ENCODE measurements at regions not wholly inside any gene's neighbourhood (a gene's known extent, or its start where the extent isn't known, plus 50 kb on each side); places are given as distances from the start of the nearest gene placed in this dataset.
A peak's percentile ranks its signal among the peaks of the same experiment; 100 is the strongest.

GRCh38 chr5:72032788-72033187 lies 74.5 kb upstream of the MAP1B start:
- Histone ChIP-seq H3K4me3 (no peak overlapping the region), H3K27me3 (replicated peaks; ENCODE audit: insufficient read depth) (peaks cover 11% of the 10 kb centered on the region), H3K4me1 (ENCODE audit: insufficient read depth) (no peaks in the 10 kb centered on the region), H3K9ac (no peak overlapping the region), H3F3A (ENCODE audit: insufficient read depth) (no peaks in the 10 kb centered on the region), H3K9me2 (ENCODE audit: insufficient read depth) (no peaks in the 10 kb centered on the region), H3K4me2 (ENCODE audit: unreplicated experiment) (no peak overlapping the region), H3K27ac (no peak overlapping the region), H3K36me3 (ENCODE audit: low read depth) (no peaks in the 10 kb centered on the region), H3K9me3 (ENCODE audit: low read depth) (no peaks in the 10 kb centered on the region), H4K20me1 (ENCODE audit: insufficient read depth) (no peaks in the 10 kb centered on the region), H3K79me2 (ENCODE audit: insufficient read depth) (no peaks in the 10 kb centered on the region), H2AFZ (no peak overlapping the region)
- 43 to 54% methylated on average over 4 of the region's 4 CpGs for WGBS, 2 experiments (ENCODE audit: low coverage in 1 of 2, low lambda C conversion rate in 2 of 2, missing lambda C conversion rate in 2 of 2)
- in situ Hi-C loops (cut with MboI): no loop called here
- no peak for DNase-seq
- TF ChIP-seq EZH2phosphoT487 (IDR thresholded peaks at IDR 0.05; ENCODE audit: insufficient read depth, low read depth) (no peak), EZH2 (IDR thresholded peaks at IDR 0.05; ENCODE audit: insufficient read depth, poor library complexity, severe bottlenecking) (no peak)

- WGBS, 2 experiments (ENCODE audit: low coverage in 1 of 2, low lambda C conversion rate in 2 of 2, missing lambda C conversion rate in 2 of 2): 63 to 69% methylated on average over 4 of the region's 4 CpGs
- H3K36me3 ChIP-seq (ENCODE audit: low read depth): no peaks in the 10 kb centered on the region
- no peak for DNase-seq
- H4K20me1 ChIP-seq (ENCODE audit: insufficient read depth): no peaks in the 10 kb centered on the region
- H3K27ac ChIP-seq: no peak overlapping the region
- H3K9me3 ChIP-seq (ENCODE audit: low read depth): no peaks in the 10 kb centered on the region
- no peaks in the 10 kb centered on the region for H3K9me2 ChIP-seq (ENCODE audit: insufficient read depth)
- TF ChIP-seq EZH2 (IDR thresholded peaks at IDR 0.05; ENCODE audit: insufficient read depth, poor library complexity, severe bottlenecking): no peak
- TF ChIP-seq EZH2phosphoT487 (IDR thresholded peaks at IDR 0.05; ENCODE audit: insufficient read depth, low read depth): no peak
- no peaks in the 10 kb centered on the region for H3K4me1 ChIP-seq (ENCODE audit: insufficient read depth)
- H2AFZ ChIP-seq: no peak overlapping the region
- no peak overlapping the region for H3K9ac ChIP-seq
- H3K4me3 ChIP-seq: no peak overlapping the region
- in situ Hi-C loops (cut with MboI): no loop called here
- H3K27me3 ChIP-seq (replicated peaks; ENCODE audit: insufficient read depth): peaks cover 11% of the 10 kb centered on the region
- H3K79me2 ChIP-seq (ENCODE audit: insufficient read depth): no peaks in the 10 kb centered on the region
- no peaks in the 10 kb centered on the region for H3F3A ChIP-seq (ENCODE audit: insufficient read depth)
- no peak overlapping the region for H3K4me2 ChIP-seq (ENCODE audit: unreplicated experiment)
Measured at GRCh38 chr5:72034770-72035169, 72.5 kb upstream of the MAP1B start.

- no peak overlapping the region for H3K9ac ChIP-seq
- H4K20me1 ChIP-seq (ENCODE audit: insufficient read depth): no peaks in the 10 kb centered on the region
- H3K36me3 ChIP-seq (ENCODE audit: low read depth): no peaks in the 10 kb centered on the region
- TF ChIP-seq EZH2 (IDR thresholded peaks at IDR 0.05; ENCODE audit: insufficient read depth, poor library complexity, severe bottlenecking) (no peak), EZH2phosphoT487 (IDR thresholded peaks at IDR 0.05; ENCODE audit: insufficient read depth, low read depth) (no peak)
- H3K4me1 ChIP-seq (ENCODE audit: insufficient read depth): no peaks in the 10 kb centered on the region
- no peaks in the 10 kb centered on the region for H3K9me3 ChIP-seq (ENCODE audit: low read depth)
- in situ Hi-C loops (cut with MboI): no loop called here
- H3F3A ChIP-seq (ENCODE audit: insufficient read depth): no peaks in the 10 kb centered on the region
- no peaks in the 10 kb centered on the region for H3K9me2 ChIP-seq (ENCODE audit: insufficient read depth)
- DNase-seq: no peak
- H2AFZ ChIP-seq: no peak overlapping the region
- H3K27me3 ChIP-seq (replicated peaks; ENCODE audit: insufficient read depth): peaks cover 15% of the 10 kb centered on the region
- H3K27ac ChIP-seq: no peak overlapping the region
- H3K79me2 ChIP-seq (ENCODE audit: insufficient read depth): no peaks in the 10 kb centered on the region
- WGBS, 2 experiments (ENCODE audit: low coverage in 1 of 2, low lambda C conversion rate in 2 of 2, missing lambda C conversion rate in 2 of 2): 47 to 62% methylated on average over 3 of the region's 3 CpGs
- no peak overlapping the region for H3K4me2 ChIP-seq (ENCODE audit: unreplicated experiment)
- H3K4me3 ChIP-seq: no peak overlapping the region
Measured at GRCh38 chr5:72035831-72036230, 71.4 kb upstream of the MAP1B start.

- no peak overlapping the region for H3K4me3 ChIP-seq
- no peaks in the 10 kb centered on the region for H4K20me1 ChIP-seq (ENCODE audit: insufficient read depth)
- DNase-seq: peak; percentile 25
- H3K36me3 ChIP-seq (ENCODE audit: low read depth): no peaks in the 10 kb centered on the region
- no peak overlapping the region for H3K9ac ChIP-seq
- H2AFZ ChIP-seq: no peak overlapping the region
- no peaks in the 10 kb centered on the region for H3F3A ChIP-seq (ENCODE audit: insufficient read depth)
- no peaks in the 10 kb centered on the region for H3K9me3 ChIP-seq (ENCODE audit: low read depth)
- in situ Hi-C loops (cut with MboI): no loop called here
- no peaks in the 10 kb centered on the region for H3K79me2 ChIP-seq (ENCODE audit: insufficient read depth)
- no peak overlapping the region for H3K4me2 ChIP-seq (ENCODE audit: unreplicated experiment)
- TF ChIP-seq EZH2phosphoT487 (IDR thresholded peaks at IDR 0.05; ENCODE audit: insufficient read depth, low read depth) (no peak), EZH2 (IDR thresholded peaks at IDR 0.05; ENCODE audit: insufficient read depth, poor library complexity, severe bottlenecking) (no peak)
- H3K9me2 ChIP-seq (ENCODE audit: insufficient read depth): no peaks in the 10 kb centered on the region
- peaks cover 19% of the 10 kb centered on the region for H3K27me3 ChIP-seq (replicated peaks; ENCODE audit: insufficient read depth)
- H3K27ac ChIP-seq: no peak overlapping the region
- WGBS, 2 experiments (ENCODE audit: low coverage in 1 of 2, low lambda C conversion rate in 2 of 2, missing lambda C conversion rate in 2 of 2): 51 to 56% methylated on average over 3 of the region's 3 CpGs
- no peaks in the 10 kb centered on the region for H3K4me1 ChIP-seq (ENCODE audit: insufficient read depth)
Measured at GRCh38 chr5:72036951-72037350, 70.3 kb upstream of the MAP1B start.

- Histone ChIP-seq H3K36me3 (ENCODE audit: low read depth) (no peaks in the 10 kb centered on the region), H3K79me2 (ENCODE audit: insufficient read depth) (no peaks in the 10 kb centered on the region), H3K4me2 (ENCODE audit: unreplicated experiment) (no peak overlapping the region), H3K9ac (no peak overlapping the region), H3K9me3 (ENCODE audit: low read depth) (no peaks in the 10 kb centered on the region), H3K27ac (no peak overlapping the region), H4K20me1 (ENCODE audit: insufficient read depth) (no peaks in the 10 kb centered on the region), H2AFZ (no peak overlapping the region), H3F3A (ENCODE audit: insufficient read depth) (no peaks in the 10 kb centered on the region), H3K4me3 (no peak overlapping the region), H3K27me3 (replicated peaks; ENCODE audit: insufficient read depth) (peaks cover 10% of the 10 kb centered on the region; the same call in 1 of the 2 replicates), H3K9me2 (ENCODE audit: insufficient read depth) (no peaks in the 10 kb centered on the region), H3K4me1 (ENCODE audit: insufficient read depth) (no peaks in the 10 kb centered on the region)
- TF ChIP-seq EZH2 (IDR thresholded peaks at IDR 0.05; ENCODE audit: insufficient read depth, poor library complexity, severe bottlenecking) (no peak), EZH2phosphoT487 (IDR thresholded peaks at IDR 0.05; ENCODE audit: insufficient read depth, low read depth) (no peak)
- no peak for DNase-seq
- in situ Hi-C loops (cut with MboI): no loop called here
Measured at GRCh38 chr5:72040513-72040912, 66.8 kb upstream of the MAP1B start.
